GM12878 (cell line): ENCODE measurements at regions not wholly inside any gene's neighbourhood (a gene's known extent, or its start where the extent isn't known, plus 50 kb on each side); places are given as distances from the start of the nearest gene placed in this dataset.

Experiments used
- ATAC-seq: fragments of 200-7000 bp; cut with Tn5 transposase; 3 replicates; pipeline ENCODE4 v1.9.1; 2020; ENCODE audit warnings: mild to moderate bottlenecking, moderate library complexity
- BruUV-seq: library from RNA; stranded (reverse); fragments of 400-500 nt; replicated peaks from 2 replicates; lab custom pipeline; 2021; lab: Mats Ljungman, UMichigan
- CTCF ChIA-PET: fragments of 300-600 bp; sonication (Branson Sonifier 250); formaldehyde crosslinking; extraction: SDS; loops from one replicate; lab custom pipeline; 2021; ENCODE audit warnings: inconsistent platforms; lab: Yijun Ruan, JAX
- POLR2A ChIA-PET: fragments of 350-600 bp; formaldehyde crosslinking; extraction: SDS; loops from one replicate; lab custom pipeline; 2021; ENCODE audit warnings: inconsistent platforms; lab: Charles Lee
- RAD21 ChIA-PET: fragments of 300-600 bp; sonication (Branson Sonifier 250); formaldehyde crosslinking; loops from one replicate; lab custom pipeline; 2023; ENCODE audit warnings: antibody characterized with exemption; ENCODE audit not compliant: unreplicated experiment; lab: Charles Lee
- SMC1A ChIA-PET: fragments of 300-600 bp; sonication (Branson Sonifier 250); formaldehyde crosslinking; loops from one replicate; lab custom pipeline; 2023; ENCODE audit not compliant: unreplicated experiment, uncharacterized antibody; lab: Charles Lee
- DNase-seq: peaks from one replicate; pipeline ENCODE4 v3.0.0-alpha.2; 2011; ENCODE audit warnings: low read depth, low spot score
- FAIRE-seq: peaks from 3 replicates; lab custom pipeline; 2011; peaks lifted over from hg19 to GRCh38; lab: Jason Lieb, UNC
- H2AFZ ChIP-seq: 2 replicates; pipeline ENCODE4 v1.6.0; 2011; ENCODE audit warnings: low read depth, low read length, control low read depth; ENCODE audit not compliant: control insufficient read depth
- H3K27ac ChIP-seq: 2 replicates; pipeline ENCODE4 v1.5.1; 2011; ENCODE audit warnings: control low read depth; ENCODE audit not compliant: control insufficient read depth, insufficient read depth
- H3K27me3 ChIP-seq, 2 experiments: replicated peaks in 1 of 2; 2 replicates each; pipeline versions ENCODE4 v1.6.0 to v1.6.1; 2011; ENCODE audit warnings: low read length in 1 of 2; ENCODE audit not compliant: control insufficient read depth in 2 of 2, insufficient read depth in 2 of 2
- H3K36me3 ChIP-seq, 2 experiments: 2 replicates each; pipeline ENCODE4 v1.5.1; 2011; ENCODE audit warnings: low read length in 1 of 2; ENCODE audit not compliant: control insufficient read depth in 2 of 2, insufficient read depth in 2 of 2
- H3K4me1 ChIP-seq: 2 replicates; pipeline ENCODE4 v1.6.1; 2011; ENCODE audit warnings: mild to moderate bottlenecking, low read length, moderate library complexity, mixed read lengths; ENCODE audit not compliant: control insufficient read depth, insufficient read depth
- H3K4me2 ChIP-seq: 2 replicates; pipeline ENCODE4 v1.6.0; 2011; ENCODE audit warnings: control low read depth; ENCODE audit not compliant: control insufficient read depth, insufficient read depth
- H3K4me3 ChIP-seq: fragments of 200-600 bp; sonication (generic); 2 replicates; pipeline ENCODE4 v1.5.1; 2016
- H3K79me2 ChIP-seq: 2 replicates; pipeline ENCODE4 v1.6.0; 2011; ENCODE audit warnings: low read length; ENCODE audit not compliant: control insufficient read depth, insufficient read depth
- H3K9ac ChIP-seq: 2 replicates; pipeline ENCODE4 v1.8.0; 2011; ENCODE audit warnings: low read length, control low read depth, mixed read lengths; ENCODE audit not compliant: control insufficient read depth, insufficient read depth
- H3K9me3 ChIP-seq: replicated peaks from 3 replicates; pipeline ENCODE4 v1.5.1; 2011; ENCODE audit warnings: mild to moderate bottlenecking, low read length; ENCODE audit not compliant: control insufficient read depth, insufficient read depth
- H4K20me1 ChIP-seq: 2 replicates; pipeline ENCODE4 v1.6.0; 2011; ENCODE audit not compliant: control insufficient read depth, insufficient read depth
- BCL3 ChIP-seq: IDR thresholded peaks from 2 replicates; pipeline ENCODE4 v1.6.1; 2011; ENCODE audit warnings: borderline replicate concordance, low read depth, mild to moderate bottlenecking, moderate library complexity, low read length; ENCODE audit not compliant: insufficient read depth, poor library complexity, severe bottlenecking
- BCLAF1 ChIP-seq: fragments of 450-650 bp; IDR thresholded peaks from 2 replicates; pipeline ENCODE4 v1.6.1; 2017; ENCODE audit warnings: antibody characterized with exemption, mild to moderate bottlenecking, moderate library complexity
- FOXM1 ChIP-seq: IDR thresholded peaks from 2 replicates; pipeline ENCODE4 v1.6.1; 2012; ENCODE audit warnings: low read depth, mild to moderate bottlenecking, inconsistent platforms, low read length, moderate library complexity
- IRF3 ChIP-seq: fragments of 450-650 bp; IDR thresholded peaks from 2 replicates; pipeline ENCODE4 v1.6.1; 2014; ENCODE audit warnings: mild to moderate bottlenecking
- MAX ChIP-seq: IDR thresholded peaks from 2 replicates; pipeline ENCODE4 v1.6.1; 2012; ENCODE audit warnings: low read depth, low read length, improper control_type of control experiment
- MYB ChIP-seq: fragments of 150-350 bp; IDR thresholded peaks from 2 replicates; pipeline ENCODE4 v1.6.1; 2014; ENCODE audit warnings: mild to moderate bottlenecking, low read depth, low read length, borderline replicate concordance
- RFX5 ChIP-seq: IDR thresholded peaks from 2 replicates; pipeline ENCODE4 v1.6.1; 2011; ENCODE audit warnings: low read depth, low read length, improper control_type of control experiment
- SKIL ChIP-seq: fragments of 450-650 bp; IDR thresholded peaks from 2 replicates; pipeline ENCODE4 v1.6.1; 2017; ENCODE audit warnings: mild to moderate bottlenecking, low read depth, inconsistent platforms; ENCODE audit not compliant: poor library complexity, severe bottlenecking
- STAT3 ChIP-seq: IDR thresholded peaks from 2 replicates; pipeline ENCODE4 v1.6.1; 2011; ENCODE audit warnings: low read depth, low read length, improper control_type of control experiment
- TCF7 ChIP-seq: IDR thresholded peaks from 2 replicates; pipeline ENCODE4 v1.6.1; 2014; ENCODE audit warnings: antibody characterized with exemption, borderline replicate concordance
- ZBED1 ChIP-seq: IDR thresholded peaks from 2 replicates; pipeline ENCODE4 v1.6.1; 2016; ENCODE audit warnings: borderline replicate concordance
- ZNF622 ChIP-seq: fragments of 450-650 bp; IDR thresholded peaks from 2 replicates; pipeline ENCODE4 v1.6.1; 2017; ENCODE audit warnings: mild to moderate bottlenecking, inconsistent platforms
- WGBS: methylation state at CpG from one replicate; pipeline ENCODE4 v1.1.6; 2016; ENCODE audit warnings: low lambda C conversion rate; ENCODE audit not compliant: insufficient replicate concordance, insufficient coverage; ENCODE audit errors: missing lambda C conversion rate; 5-methylcytosine and 5-hydroxymethylcytosine counted together
- in situ Hi-C: fragments of 300-500 bp; cut with MboI; formaldehyde crosslinking; loops from 9 replicates; pipeline ENCODE4 v1.14.3; 2018; ENCODE audit warnings: mixed read lengths
- intact Hi-C: fragments of 100-400 bp; cut with micrococcal nuclease; formaldehyde crosslinking; loops from one replicate; pipeline ENCODE4 v1.14.2; 2022; ENCODE audit not compliant: unreplicated experiment
- TF ChIP-seq, protein P1 (sequence below): IDR thresholded peaks from 2 replicates; pipeline ENCODE4 v1.6.1; 2012; ENCODE audit warnings: low read depth, low read length, improper control_type of control experiment

GRCh38 chr18:76697441-76697901, 124.9 kb upstream of the ZNF236 start:
- SMC1A ChIA-PET: no interaction called here
- RAD21 ChIA-PET: no interaction called here
- Histone ChIP-seq H3K27ac (no peak overlapping the region), H3K9ac (no peak overlapping the region), H3K4me3 (no peak overlapping the region), H3K4me1 (no peaks in the 10 kb centered on the region), H3K79me2 (no peaks in the 10 kb centered on the region), H2AFZ (no peak overlapping the region), H3K9me3 (no peaks in the 10 kb centered on the region), H3K36me3 (no peaks in the 10 kb centered on the region), H4K20me1 (no peaks in the 10 kb centered on the region), H3K4me2 (no peak overlapping the region), H3K27me3 (no peaks in the 10 kb centered on the region; a peak in 1 of 4 replicates)
- CTCF ChIA-PET: interaction anchor here (1.0 to 2.1 kb wide), 2 partner anchors 12 kb away, joined by 3 to 7 read pairs; no protein-coding TSS in a partner anchor
- intact Hi-C loops: no loop called here
- POLR2A ChIA-PET: no interaction called here
- DNase-seq (no peak), ATAC-seq (no peak), FAIRE-seq (no peak)
- in situ Hi-C loops: no loop called here
- 36% methylated on average over 13 of the region's 13 CpGs for WGBS
- TF ChIP-seq, protein P1, sequence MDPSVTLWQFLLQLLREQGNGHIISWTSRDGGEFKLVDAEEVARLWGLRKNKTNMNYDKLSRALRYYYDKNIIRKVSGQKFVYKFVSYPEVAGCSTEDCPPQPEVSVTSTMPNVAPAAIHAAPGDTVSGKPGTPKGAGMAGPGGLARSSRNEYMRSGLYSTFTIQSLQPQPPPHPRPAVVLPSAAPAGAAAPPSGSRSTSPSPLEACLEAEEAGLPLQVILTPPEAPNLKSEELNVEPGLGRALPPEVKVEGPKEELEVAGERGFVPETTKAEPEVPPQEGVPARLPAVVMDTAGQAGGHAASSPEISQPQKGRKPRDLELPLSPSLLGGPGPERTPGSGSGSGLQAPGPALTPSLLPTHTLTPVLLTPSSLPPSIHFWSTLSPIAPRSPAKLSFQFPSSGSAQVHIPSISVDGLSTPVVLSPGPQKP: no peak
- no peak for TF ChIP-seq STAT3
- TF ChIP-seq IRF3: no peak
- TF ChIP-seq FOXM1: no peak
- no peak for TF ChIP-seq MYB
- no peak for TF ChIP-seq BCL3
- no peak for TF ChIP-seq MAX
- no peak for TF ChIP-seq BCLAF1
- TF ChIP-seq RFX5: no peak
- TF ChIP-seq SKIL: no peak
- no peak for TF ChIP-seq ZNF622
- no peak for TF ChIP-seq TCF7
- no peak for TF ChIP-seq ZBED1
- BruUV-seq: no TSS peak
